ENCODE measurements at regions not wholly inside any gene's neighbourhood (a gene's known extent, or its start where the extent isn't known, plus 50 kb on each side); places are given as distances from the start of the nearest gene placed in this dataset.

DNA sequence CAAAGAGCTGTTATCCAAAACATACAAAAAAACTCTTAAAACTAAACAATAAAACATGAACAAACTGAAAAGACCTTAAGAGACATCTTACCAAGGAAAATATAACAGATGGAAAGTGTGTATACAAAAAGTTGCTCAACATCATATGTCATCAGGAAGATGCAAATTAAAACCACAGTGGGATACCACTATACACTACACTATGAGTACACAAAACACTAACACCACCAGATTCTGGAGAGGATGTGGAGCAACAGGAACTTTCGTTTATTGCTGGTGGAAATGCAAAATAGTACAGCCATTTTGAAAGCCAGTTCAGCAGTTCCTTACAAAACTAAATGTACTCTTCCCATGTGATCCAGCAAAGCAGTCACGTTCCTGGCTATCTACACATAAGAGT lies 221.4 kb downstream of the CMPK2 start:
- TF ChIP-seq, protein P1, sequence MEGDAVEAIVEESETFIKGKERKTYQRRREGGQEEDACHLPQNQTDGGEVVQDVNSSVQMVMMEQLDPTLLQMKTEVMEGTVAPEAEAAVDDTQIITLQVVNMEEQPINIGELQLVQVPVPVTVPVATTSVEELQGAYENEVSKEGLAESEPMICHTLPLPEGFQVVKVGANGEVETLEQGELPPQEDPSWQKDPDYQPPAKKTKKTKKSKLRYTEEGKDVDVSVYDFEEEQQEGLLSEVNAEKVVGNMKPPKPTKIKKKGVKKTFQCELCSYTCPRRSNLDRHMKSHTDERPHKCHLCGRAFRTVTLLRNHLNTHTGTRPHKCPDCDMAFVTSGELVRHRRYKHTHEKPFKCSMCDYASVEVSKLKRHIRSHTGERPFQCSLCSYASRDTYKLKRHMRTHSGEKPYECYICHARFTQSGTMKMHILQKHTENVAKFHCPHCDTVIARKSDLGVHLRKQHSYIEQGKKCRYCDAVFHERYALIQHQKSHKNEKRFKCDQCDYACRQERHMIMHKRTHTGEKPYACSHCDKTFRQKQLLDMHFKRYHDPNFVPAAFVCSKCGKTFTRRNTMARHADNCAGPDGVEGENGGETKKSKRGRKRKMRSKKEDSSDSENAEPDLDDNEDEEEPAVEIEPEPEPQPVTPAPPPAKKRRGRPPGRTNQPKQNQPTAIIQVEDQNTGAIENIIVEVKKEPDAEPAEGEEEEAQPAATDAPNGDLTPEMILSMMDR (IDR thresholded peaks at IDR 0.05; ENCODE audit: poor library complexity) = no peak
- TF ChIP-seq EZH2 (IDR thresholded peaks at IDR 0.05; ENCODE audit: borderline replicate concordance) (no peak), EZH2phosphoT487 (IDR thresholded peaks at IDR 0.05; ENCODE audit: low read depth, severe bottlenecking, unreplicated experiment) (no peak)

Data from hepatocyte (in vitro differentiated cells).